Gastroesophageal sphincter (tissue), 4 donors: ENCODE measurements at regions not wholly inside any gene's neighbourhood (a gene's known extent, or its start where the extent isn't known, plus 50 kb on each side); places are given as distances from the start of the nearest gene placed in this dataset.

Experiments used
- ATAC-seq: fragments of 150-250 bp; one replicate; pipeline ENCODE4 v1.9.1; 2016; ENCODE audit warnings: mild to moderate bottlenecking, moderate library complexity
- H3K27ac ChIP-seq, 4 donors: fragments of 200-600 bp; sonication (generic) in 3 of 4; 1 replicate in 3 of 4; 2 replicates in 1 of 4; pipeline ENCODE4 v1.5.1; 2016 to 2019
- H3K27me3 ChIP-seq: fragments of 200-600 bp; sonication (generic); one replicate; pipeline ENCODE4 v1.5.1; 2019
- H3K36me3 ChIP-seq, 2 donors: fragments of 200-600 bp; sonication (generic); one replicate each; pipeline ENCODE4 v1.5.1; 2019; ENCODE audit warnings: control low read depth in 1 of 2
- H3K4me1 ChIP-seq, 3 donors: fragments of 200-600 bp; sonication (generic); 1 replicate in 2 of 3; 2 replicates in 1 of 3; pipeline ENCODE4 v1.5.1; 2016 to 2019; ENCODE audit warnings: control low read depth in 2 of 3
- H3K4me3 ChIP-seq, 2 donors: fragments of 200-600 bp; sonication (generic); one replicate each; pipeline ENCODE4 v1.5.1; 2019; ENCODE audit warnings: mild to moderate bottlenecking in 1 of 2, moderate library complexity in 1 of 2
- H3K9me3 ChIP-seq, 3 donors: fragments of 200-600 bp; sonication (generic); one replicate each; pipeline ENCODE4 v1.5.1; 2017 to 2019; ENCODE audit warnings: control low read depth in 2 of 3
- EP300 ChIP-seq: sonication (generic); formaldehyde crosslinking; IDR thresholded peaks from one replicate; pipeline ENCODE4 v1.6.1; 2017; ENCODE audit warnings: antibody characterized with exemption, mild to moderate bottlenecking
- POLR2A ChIP-seq, 2 donors: fragments of 450-650 bp; IDR thresholded peaks; one replicate each; pipeline ENCODE4 v1.6.1; 2017; ENCODE audit warnings: antibody characterized with exemption in 2 of 2, mild to moderate bottlenecking in 2 of 2, moderate library complexity in 1 of 2
- POLR2AphosphoS5 ChIP-seq: sonication (generic); formaldehyde crosslinking; IDR thresholded peaks from one replicate; pipeline ENCODE4 v1.6.1; 2017; ENCODE audit warnings: antibody characterized with exemption
- whole genome bisulfite sequencing, 2 donors: methylation state at CpG; one replicate each; pipeline ENCODE4 v1.1.5; 2018; ENCODE audit warnings: low coverage in 1 of 2; 5-methylcytosine and 5-hydroxymethylcytosine counted together
- small RNA-seq, 4 donors: library from RNA; depleted of rRNA; stranded (forward); fragments of <200 nt; gene quantifications; one replicate each; pipeline ENCODE3, GENCODE V24; 2016
- TF ChIP-seq, protein P1 (sequence below), 4 experiments: fragments of 200-600 bp in 2 of 4; fragments of 450-650 bp in 2 of 4; sonication (generic) in 1 of 4; IDR thresholded peaks; one replicate each; pipeline ENCODE4 v1.5.1; 2017 to 2019; ENCODE audit warnings: antibody characterized with exemption in 4 of 4, mild to moderate bottlenecking in 2 of 4, moderate library complexity in 2 of 4

DNA sequence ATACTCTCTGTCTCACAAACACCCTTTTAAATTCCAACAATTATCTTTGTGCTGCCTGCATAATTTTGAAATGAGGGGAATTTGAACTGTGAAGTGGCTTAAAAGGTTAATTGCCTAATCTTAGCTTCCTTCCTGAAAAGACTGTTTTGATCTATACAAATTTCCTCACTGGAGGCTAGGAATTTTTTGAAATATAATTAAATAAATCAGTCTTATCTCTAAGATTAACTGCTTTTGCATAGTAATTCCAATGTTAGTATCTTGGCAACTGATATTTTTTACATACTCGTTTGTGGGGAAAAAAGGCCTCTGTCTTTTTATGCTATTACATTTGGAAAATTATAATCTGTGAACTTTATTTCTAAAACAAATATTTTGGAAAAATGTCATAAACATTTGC lies 498.5 kb downstream of the TMTC2 start:
- H3K36me3 ChIP-seq = no peaks in the 10 kb centered on the region
- WGBS, 2 donors = 0% methylated on average over 1 of the region's 1 CpG
- H3K27ac ChIP-seq = no peak overlapping the region
- TF ChIP-seq POLR2A (IDR thresholded peaks at IDR 0.05) (no peak), EP300 (no peak), POLR2AphosphoS5 (no peak)
- TF ChIP-seq, protein P1, sequence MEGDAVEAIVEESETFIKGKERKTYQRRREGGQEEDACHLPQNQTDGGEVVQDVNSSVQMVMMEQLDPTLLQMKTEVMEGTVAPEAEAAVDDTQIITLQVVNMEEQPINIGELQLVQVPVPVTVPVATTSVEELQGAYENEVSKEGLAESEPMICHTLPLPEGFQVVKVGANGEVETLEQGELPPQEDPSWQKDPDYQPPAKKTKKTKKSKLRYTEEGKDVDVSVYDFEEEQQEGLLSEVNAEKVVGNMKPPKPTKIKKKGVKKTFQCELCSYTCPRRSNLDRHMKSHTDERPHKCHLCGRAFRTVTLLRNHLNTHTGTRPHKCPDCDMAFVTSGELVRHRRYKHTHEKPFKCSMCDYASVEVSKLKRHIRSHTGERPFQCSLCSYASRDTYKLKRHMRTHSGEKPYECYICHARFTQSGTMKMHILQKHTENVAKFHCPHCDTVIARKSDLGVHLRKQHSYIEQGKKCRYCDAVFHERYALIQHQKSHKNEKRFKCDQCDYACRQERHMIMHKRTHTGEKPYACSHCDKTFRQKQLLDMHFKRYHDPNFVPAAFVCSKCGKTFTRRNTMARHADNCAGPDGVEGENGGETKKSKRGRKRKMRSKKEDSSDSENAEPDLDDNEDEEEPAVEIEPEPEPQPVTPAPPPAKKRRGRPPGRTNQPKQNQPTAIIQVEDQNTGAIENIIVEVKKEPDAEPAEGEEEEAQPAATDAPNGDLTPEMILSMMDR (IDR thresholded peaks at IDR 0.05) = no peak
- no peaks in the 10 kb centered on the region for H3K27me3 ChIP-seq
- H3K9me3 ChIP-seq = no peaks in the 10 kb centered on the region
- peaks cover 0 to 11% (median 0%) of the 10 kb centered on the region in 3 donors for H3K4me1 ChIP-seq
- no peak overlapping the region for H3K4me3 ChIP-seq
- no peak for ATAC-seq

Small RNA genes lying in the stretch of these regions (small RNA-seq; reads per million reads assigned to genes)
- 0 reads per million in 4 donors for gene RF00334
